ENCODE measurements at regions not wholly inside any gene's neighbourhood (a gene's known extent, or its start where the extent isn't known, plus 50 kb on each side); places are given as distances from the start of the nearest gene placed in this dataset.

DNA sequence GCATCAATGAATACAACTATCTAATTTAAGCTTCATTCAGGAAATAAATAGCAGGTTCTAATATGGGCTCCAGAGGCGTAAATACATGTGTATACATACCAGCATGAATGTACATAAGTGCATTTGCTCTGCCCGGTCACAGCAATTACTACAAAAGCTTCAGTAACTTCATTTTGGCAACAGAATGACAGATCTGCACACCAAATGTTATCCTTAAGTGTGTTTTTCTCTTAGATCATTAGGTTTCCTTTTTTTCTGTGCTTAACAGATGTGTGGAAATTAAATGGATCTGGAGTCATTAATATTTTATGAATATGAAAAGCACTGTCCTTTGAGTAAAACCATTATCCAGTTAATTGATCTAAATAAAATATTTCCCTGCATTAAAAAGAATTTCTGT lies 159.0 kb upstream of the MEOX2 start:
- TF ChIP-seq, protein P1, sequence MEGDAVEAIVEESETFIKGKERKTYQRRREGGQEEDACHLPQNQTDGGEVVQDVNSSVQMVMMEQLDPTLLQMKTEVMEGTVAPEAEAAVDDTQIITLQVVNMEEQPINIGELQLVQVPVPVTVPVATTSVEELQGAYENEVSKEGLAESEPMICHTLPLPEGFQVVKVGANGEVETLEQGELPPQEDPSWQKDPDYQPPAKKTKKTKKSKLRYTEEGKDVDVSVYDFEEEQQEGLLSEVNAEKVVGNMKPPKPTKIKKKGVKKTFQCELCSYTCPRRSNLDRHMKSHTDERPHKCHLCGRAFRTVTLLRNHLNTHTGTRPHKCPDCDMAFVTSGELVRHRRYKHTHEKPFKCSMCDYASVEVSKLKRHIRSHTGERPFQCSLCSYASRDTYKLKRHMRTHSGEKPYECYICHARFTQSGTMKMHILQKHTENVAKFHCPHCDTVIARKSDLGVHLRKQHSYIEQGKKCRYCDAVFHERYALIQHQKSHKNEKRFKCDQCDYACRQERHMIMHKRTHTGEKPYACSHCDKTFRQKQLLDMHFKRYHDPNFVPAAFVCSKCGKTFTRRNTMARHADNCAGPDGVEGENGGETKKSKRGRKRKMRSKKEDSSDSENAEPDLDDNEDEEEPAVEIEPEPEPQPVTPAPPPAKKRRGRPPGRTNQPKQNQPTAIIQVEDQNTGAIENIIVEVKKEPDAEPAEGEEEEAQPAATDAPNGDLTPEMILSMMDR (IDR thresholded peaks at IDR 0.05): no peak
- no peak for TF ChIP-seq POLR2A (IDR thresholded peaks at IDR 0.05)
